PFSK-1 (cell line): ENCODE measurements at regions not wholly inside any gene's neighbourhood (a gene's known extent, or its start where the extent isn't known, plus 50 kb on each side); places are given as distances from the start of the nearest gene placed in this dataset.

Source experiments
- FOXP2 ChIP-seq: optimal IDR thresholded peaks from 2 replicates; pipeline ENCODE3; 2011; ENCODE audit warnings: borderline replicate concordance, control low read depth, inconsistent platforms; ENCODE audit not compliant: insufficient read depth; ENCODE audit errors: extremely low read length, extremely low read depth
- POLR2AphosphoS5 ChIP-seq: IDR thresholded peaks from 2 replicates; pipeline ENCODE4 v1.6.1; 2012; ENCODE audit warnings: low read depth, mild to moderate bottlenecking, control low read depth, low read length, moderate library complexity
- SIN3A ChIP-seq: IDR thresholded peaks from 2 replicates; pipeline ENCODE4 v1.6.1; 2012; ENCODE audit warnings: mild to moderate bottlenecking, low read length, moderate library complexity, borderline replicate concordance; ENCODE audit not compliant: insufficient read depth
- TAF1 ChIP-seq: IDR thresholded peaks from 2 replicates; pipeline ENCODE4 v1.6.1; 2012; ENCODE audit warnings: low read length, control low read depth, borderline replicate concordance; ENCODE audit not compliant: insufficient read depth
- TF ChIP-seq, protein P1 (sequence below), 2 experiments: IDR thresholded peaks; 2 replicates each; pipeline versions ENCODE4 v1.6.1 to v1.8.0; 2011 to 2012; ENCODE audit warnings: low read depth in 2 of 2, low read length in 2 of 2, control low read depth in 1 of 2, inconsistent platforms in 1 of 2, mild to moderate bottlenecking in 1 of 2, moderate library complexity in 1 of 2; ENCODE audit not compliant: insufficient read depth in 1 of 2

DNA sequence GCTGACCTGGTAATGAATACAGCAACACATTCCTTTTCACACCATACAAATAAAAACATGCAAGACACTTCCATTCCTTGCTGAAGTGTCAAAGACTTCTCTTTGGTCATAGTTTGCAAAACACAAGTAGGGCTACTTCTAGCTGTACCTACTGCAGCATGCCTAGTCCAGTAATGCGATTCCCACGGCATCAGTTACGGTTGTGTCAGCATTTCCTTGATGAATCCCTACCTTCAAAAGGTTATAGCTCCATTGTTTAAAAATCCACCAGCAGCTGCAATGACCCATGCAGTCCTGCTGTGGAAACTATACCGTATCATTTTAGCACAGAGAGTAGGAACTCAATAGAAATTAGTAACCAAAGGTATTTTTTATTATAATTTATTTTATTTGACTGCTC is 1371.5 kb downstream of the EPHA7 start:
- TF ChIP-seq, protein P1, sequence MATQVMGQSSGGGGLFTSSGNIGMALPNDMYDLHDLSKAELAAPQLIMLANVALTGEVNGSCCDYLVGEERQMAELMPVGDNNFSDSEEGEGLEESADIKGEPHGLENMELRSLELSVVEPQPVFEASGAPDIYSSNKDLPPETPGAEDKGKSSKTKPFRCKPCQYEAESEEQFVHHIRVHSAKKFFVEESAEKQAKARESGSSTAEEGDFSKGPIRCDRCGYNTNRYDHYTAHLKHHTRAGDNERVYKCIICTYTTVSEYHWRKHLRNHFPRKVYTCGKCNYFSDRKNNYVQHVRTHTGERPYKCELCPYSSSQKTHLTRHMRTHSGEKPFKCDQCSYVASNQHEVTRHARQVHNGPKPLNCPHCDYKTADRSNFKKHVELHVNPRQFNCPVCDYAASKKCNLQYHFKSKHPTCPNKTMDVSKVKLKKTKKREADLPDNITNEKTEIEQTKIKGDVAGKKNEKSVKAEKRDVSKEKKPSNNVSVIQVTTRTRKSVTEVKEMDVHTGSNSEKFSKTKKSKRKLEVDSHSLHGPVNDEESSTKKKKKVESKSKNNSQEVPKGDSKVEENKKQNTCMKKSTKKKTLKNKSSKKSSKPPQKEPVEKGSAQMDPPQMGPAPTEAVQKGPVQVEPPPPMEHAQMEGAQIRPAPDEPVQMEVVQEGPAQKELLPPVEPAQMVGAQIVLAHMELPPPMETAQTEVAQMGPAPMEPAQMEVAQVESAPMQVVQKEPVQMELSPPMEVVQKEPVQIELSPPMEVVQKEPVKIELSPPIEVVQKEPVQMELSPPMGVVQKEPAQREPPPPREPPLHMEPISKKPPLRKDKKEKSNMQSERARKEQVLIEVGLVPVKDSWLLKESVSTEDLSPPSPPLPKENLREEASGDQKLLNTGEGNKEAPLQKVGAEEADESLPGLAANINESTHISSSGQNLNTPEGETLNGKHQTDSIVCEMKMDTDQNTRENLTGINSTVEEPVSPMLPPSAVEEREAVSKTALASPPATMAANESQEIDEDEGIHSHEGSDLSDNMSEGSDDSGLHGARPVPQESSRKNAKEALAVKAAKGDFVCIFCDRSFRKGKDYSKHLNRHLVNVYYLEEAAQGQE (IDR thresholded peaks at IDR 0.05; ENCODE audit: insufficient read depth in 1 of 2, low read depth in 2 of 2, low read length in 2 of 2) = no peak
- no peak for TF ChIP-seq POLR2AphosphoS5
- no peak for TF ChIP-seq FOXP2
- TF ChIP-seq SIN3A = no peak
- TF ChIP-seq TAF1 = no peak

DNA sequence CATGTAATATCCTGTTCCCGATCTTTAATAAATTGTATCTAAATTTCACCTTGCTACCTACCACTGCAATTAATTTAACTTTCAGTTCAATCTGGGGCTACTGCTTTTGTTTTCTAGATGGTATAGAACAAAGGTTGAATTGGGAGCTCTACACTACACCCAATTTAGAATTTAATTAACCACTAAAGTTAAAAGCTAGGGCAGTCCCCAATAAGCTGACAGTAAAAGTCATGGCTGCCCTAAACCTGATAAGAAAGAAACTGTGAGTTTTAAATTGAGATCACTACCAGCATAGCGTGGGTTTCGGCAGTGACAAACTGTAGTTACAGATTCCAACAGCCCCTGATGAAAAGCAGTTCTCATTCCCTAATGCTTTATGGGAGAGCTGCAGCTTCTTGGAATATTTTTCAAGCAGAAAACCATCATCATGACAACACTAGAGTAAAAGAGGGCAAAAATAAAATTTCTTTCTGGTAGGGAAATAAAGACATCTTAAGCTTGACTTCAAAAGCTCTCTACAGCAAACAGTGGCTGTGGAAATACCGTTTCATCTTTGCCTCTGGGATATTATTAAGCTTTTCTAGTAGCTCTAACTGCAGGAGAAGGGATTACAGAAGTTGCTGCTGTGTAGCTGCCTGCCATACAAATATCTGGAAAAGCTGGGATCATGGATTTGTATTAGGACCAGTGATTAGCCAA is 1372.1 kb downstream of the EPHA7 start:
- TF ChIP-seq, protein P1 (IDR thresholded peaks at IDR 0.05; ENCODE audit: insufficient read depth in 1 of 2, low read depth in 2 of 2, low read length in 2 of 2) = no peak
- TF ChIP-seq FOXP2 (no peak), POLR2AphosphoS5 (no peak), TAF1 (no peak)

DNA sequence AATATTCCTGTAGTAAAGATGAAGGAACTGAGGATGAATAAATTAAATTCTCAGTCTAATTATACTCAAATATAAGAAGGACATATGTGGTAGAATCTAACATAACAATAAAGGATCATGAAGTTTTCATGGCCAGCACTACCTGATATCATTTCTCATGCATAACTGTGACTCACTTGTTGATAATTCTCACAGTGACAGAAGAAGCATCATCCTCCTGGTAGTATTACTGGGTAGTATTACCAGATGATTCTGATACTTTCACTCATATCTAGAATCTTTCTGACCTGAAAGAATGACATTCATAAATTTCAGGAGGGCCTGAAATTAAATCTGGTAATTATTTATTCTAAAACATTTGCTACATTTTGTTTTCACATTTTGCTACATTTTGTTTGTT is 1375.0 kb downstream of the EPHA7 start:
- no peak for TF ChIP-seq FOXP2
- no peak for TF ChIP-seq POLR2AphosphoS5
- TF ChIP-seq, protein P1 (IDR thresholded peaks at IDR 0.05; ENCODE audit: insufficient read depth in 1 of 2, low read depth in 2 of 2, low read length in 2 of 2) = no peak
- TF ChIP-seq TAF1 = no peak
- no peak for TF ChIP-seq SIN3A

DNA sequence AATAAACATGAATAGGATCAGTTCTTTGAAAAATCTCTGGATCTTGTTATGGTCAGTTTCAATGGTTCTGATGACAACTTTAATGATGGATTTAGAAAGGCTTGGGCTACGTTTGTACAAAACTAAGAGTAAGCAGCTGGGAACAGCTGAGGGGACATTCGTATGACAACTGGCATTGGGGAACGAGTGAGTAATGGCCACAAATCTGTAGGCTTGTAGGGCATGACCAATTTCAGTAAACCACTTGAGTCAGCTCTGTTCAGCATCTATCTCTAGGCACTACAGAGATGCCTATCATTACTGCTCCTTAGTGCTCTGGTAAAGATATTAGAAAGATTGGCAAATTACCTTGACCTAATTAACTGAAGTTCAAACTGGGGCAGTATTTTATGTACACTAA is 1375.6 kb downstream of the EPHA7 start:
- TF ChIP-seq TAF1 (no peak), FOXP2 (no peak), SIN3A (no peak), POLR2AphosphoS5 (no peak)
- TF ChIP-seq, protein P1 (IDR thresholded peaks at IDR 0.05; ENCODE audit: insufficient read depth in 1 of 2, low read depth in 2 of 2, low read length in 2 of 2) = no peak

DNA sequence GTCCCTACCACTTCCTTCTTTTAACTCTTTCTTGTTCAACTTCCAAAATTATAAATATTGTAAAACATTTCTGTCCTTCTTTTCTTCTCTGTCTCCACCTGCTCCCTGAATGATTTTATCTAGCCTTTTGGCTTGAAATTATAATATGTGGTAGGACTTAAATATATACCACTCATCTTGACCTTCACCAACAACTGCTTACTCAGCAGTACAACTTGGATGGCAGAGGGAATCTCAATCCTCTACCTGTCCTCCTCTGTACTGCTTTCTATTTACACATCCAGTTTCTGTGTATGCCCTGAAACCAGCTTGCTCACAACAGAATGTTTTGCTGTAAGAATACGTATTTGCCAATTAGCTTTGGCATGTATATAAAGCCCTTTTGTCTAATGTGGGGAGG is 1392.5 kb downstream of the EPHA7 start:
- TF ChIP-seq FOXP2 (no peak), POLR2AphosphoS5 (no peak), TAF1 (no peak), SIN3A (no peak)
- TF ChIP-seq, protein P1 (IDR thresholded peaks at IDR 0.05; ENCODE audit: insufficient read depth in 1 of 2, low read depth in 2 of 2, low read length in 2 of 2) = no peak
